ENCODE measurements at regions not wholly inside any gene's neighbourhood (a gene's known extent, or its start where the extent isn't known, plus 50 kb on each side); places are given as distances from the start of the nearest gene placed in this dataset.

GRCh38 chr11:123366924-123367323 lies 63.1 kb upstream of the GRAMD1B start:
- TF ChIP-seq CTCF (IDR thresholded peaks at IDR 0.05) (no peak), POLR2A (IDR thresholded peaks at IDR 0.05) (no peak)

Measured in thyroid gland (tissue), 4 donors.